ENCODE measurements at regions not wholly inside any gene's neighbourhood (a gene's known extent, or its start where the extent isn't known, plus 50 kb on each side); places are given as distances from the start of the nearest gene placed in this dataset.

- Histone ChIP-seq H3K4me3 (replicated peaks; ENCODE audit: low read depth, low read length) (no peak overlapping the region), H3K27me3 (replicated peaks; ENCODE audit: control insufficient read depth, insufficient read depth, low read length) (no peaks in the 10 kb centered on the region), H3K36me3 (ENCODE audit: control insufficient read depth, insufficient read depth, low read length) (no peaks in the 10 kb centered on the region)
- TF ChIP-seq CTCF (IDR thresholded peaks at IDR 0.05; ENCODE audit: insufficient read depth, low read length, poor library complexity, severe bottlenecking) = no peak
- DNase-seq (ENCODE audit: extremely low read depth, insufficient read length) = no peak
Observed at GRCh38 chr13:61113140-61113658, 302.4 kb downstream of the PCDH20 start.

- no peak for DNase-seq (ENCODE audit: extremely low read depth, insufficient read length)
- no peaks in the 10 kb centered on the region for H3K36me3 ChIP-seq (ENCODE audit: control insufficient read depth, insufficient read depth, low read length)
- no peak for TF ChIP-seq CTCF (IDR thresholded peaks at IDR 0.05; ENCODE audit: insufficient read depth, low read length, poor library complexity, severe bottlenecking)
- H3K4me3 ChIP-seq (replicated peaks; ENCODE audit: low read depth, low read length) = no peak overlapping the region
- no peaks in the 10 kb centered on the region for H3K27me3 ChIP-seq (replicated peaks; ENCODE audit: control insufficient read depth, insufficient read depth, low read length)
Observed at GRCh38 chr13:61111529-61111928, 304.1 kb downstream of the PCDH20 start.

GRCh38 chr13:61110732-61111131, 304.9 kb downstream of the PCDH20 start:
- Histone ChIP-seq H3K36me3 (ENCODE audit: control insufficient read depth, insufficient read depth, low read length) (no peaks in the 10 kb centered on the region), H3K27me3 (replicated peaks; ENCODE audit: control insufficient read depth, insufficient read depth, low read length) (no peaks in the 10 kb centered on the region), H3K4me3 (replicated peaks; ENCODE audit: low read depth, low read length) (no peak overlapping the region)
- TF ChIP-seq CTCF (IDR thresholded peaks at IDR 0.05; ENCODE audit: insufficient read depth, low read length, poor library complexity, severe bottlenecking) = no peak
- DNase-seq (ENCODE audit: extremely low read depth, insufficient read length) = no peak

GRCh38 chr13:61109741-61110140, 305.9 kb downstream of the PCDH20 start:
- no peak for DNase-seq (ENCODE audit: extremely low read depth, insufficient read length)
- no peak for TF ChIP-seq CTCF (IDR thresholded peaks at IDR 0.05; ENCODE audit: insufficient read depth, low read length, poor library complexity, severe bottlenecking)
- no peak overlapping the region for H3K4me3 ChIP-seq (replicated peaks; ENCODE audit: low read depth, low read length)
- no peaks in the 10 kb centered on the region for H3K27me3 ChIP-seq (replicated peaks; ENCODE audit: control insufficient read depth, insufficient read depth, low read length)
- H3K36me3 ChIP-seq (ENCODE audit: control insufficient read depth, insufficient read depth, low read length) = no peaks in the 10 kb centered on the region

GRCh38 chr13:61107989-61108388, 307.7 kb downstream of the PCDH20 start:
- DNase-seq (ENCODE audit: extremely low read depth, insufficient read length) = no peak
- no peak for TF ChIP-seq CTCF (IDR thresholded peaks at IDR 0.05; ENCODE audit: insufficient read depth, low read length, poor library complexity, severe bottlenecking)
- no peaks in the 10 kb centered on the region for H3K36me3 ChIP-seq (ENCODE audit: control insufficient read depth, insufficient read depth, low read length)
- H3K4me3 ChIP-seq (replicated peaks; ENCODE audit: low read depth, low read length) = no peak overlapping the region
- H3K27me3 ChIP-seq (replicated peaks; ENCODE audit: control insufficient read depth, insufficient read depth, low read length) = no peaks in the 10 kb centered on the region

GRCh38 chr13:61095885-61096284, 319.8 kb downstream of the PCDH20 start:
- H3K4me3 ChIP-seq (replicated peaks; ENCODE audit: low read depth, low read length) = no peak overlapping the region
- no peak for DNase-seq (ENCODE audit: extremely low read depth, insufficient read length)
- TF ChIP-seq CTCF (IDR thresholded peaks at IDR 0.05; ENCODE audit: insufficient read depth, low read length, poor library complexity, severe bottlenecking) = no peak
- H3K27me3 ChIP-seq (replicated peaks; ENCODE audit: control insufficient read depth, insufficient read depth, low read length) = no peaks in the 10 kb centered on the region
- no peaks in the 10 kb centered on the region for H3K36me3 ChIP-seq (ENCODE audit: control insufficient read depth, insufficient read depth, low read length)
